Activated T-helper 1 cell treated with anti-CD3 and anti-CD28 coated beads, Interleukin-12 subunit alpha, Interleukin-12 subunit beta, Interleukin-2, Interleukin-4 antibody, amounts not matched to agents 30 ng/mL and 10 ng/mL and 1 ng/mL, durations not matched to agents 14 hours and 24 hours and 36 hours (primary cell): ENCODE measurements at regions not wholly inside any gene's neighbourhood (a gene's known extent, or its start where the extent isn't known, plus 50 kb on each side); places are given as distances from the start of the nearest gene placed in this dataset.
"Not testable (repeated sequence)": the region's sequence is repeated elsewhere in the genome, so short reads cannot be mapped to it uniquely, and the experiment has no call there.

ENCODE experiments used
- DNase-seq: peaks from one replicate; pipeline ENCODE4 v3.0.0; 2021; ENCODE audit warnings: low spot score
- H3K27ac Mint-ChIP-seq: one replicate; pipeline ENCODE4 v1.8.0; 2021; ENCODE audit warnings: mild to moderate bottlenecking, mixed read lengths
- H3K27me3 Mint-ChIP-seq: one replicate; pipeline ENCODE4 v1.8.0; 2022; ENCODE audit warnings: mild to moderate bottlenecking, moderate library complexity, mixed read lengths; ENCODE audit not compliant: insufficient read depth
- H3K36me3 Mint-ChIP-seq: one replicate; pipeline ENCODE4 v1.8.0; 2021; ENCODE audit warnings: low read depth, mixed read lengths
- H3K4me1 Mint-ChIP-seq: one replicate; pipeline ENCODE4 v1.8.0; 2021; ENCODE audit warnings: low read depth, mixed read lengths
- H3K4me3 Mint-ChIP-seq: one replicate; pipeline ENCODE4 v1.8.0; 2021; ENCODE audit warnings: mild to moderate bottlenecking, moderate library complexity, mixed read lengths
- H3K9me3 Mint-ChIP-seq: one replicate; pipeline ENCODE4 v1.8.0; 2021; ENCODE audit warnings: mixed read lengths
- intact Hi-C: fragments of 100-400 bp; cut with micrococcal nuclease; formaldehyde crosslinking; loops from one replicate; pipeline ENCODE4 v1.15.1; 2024

DNA sequence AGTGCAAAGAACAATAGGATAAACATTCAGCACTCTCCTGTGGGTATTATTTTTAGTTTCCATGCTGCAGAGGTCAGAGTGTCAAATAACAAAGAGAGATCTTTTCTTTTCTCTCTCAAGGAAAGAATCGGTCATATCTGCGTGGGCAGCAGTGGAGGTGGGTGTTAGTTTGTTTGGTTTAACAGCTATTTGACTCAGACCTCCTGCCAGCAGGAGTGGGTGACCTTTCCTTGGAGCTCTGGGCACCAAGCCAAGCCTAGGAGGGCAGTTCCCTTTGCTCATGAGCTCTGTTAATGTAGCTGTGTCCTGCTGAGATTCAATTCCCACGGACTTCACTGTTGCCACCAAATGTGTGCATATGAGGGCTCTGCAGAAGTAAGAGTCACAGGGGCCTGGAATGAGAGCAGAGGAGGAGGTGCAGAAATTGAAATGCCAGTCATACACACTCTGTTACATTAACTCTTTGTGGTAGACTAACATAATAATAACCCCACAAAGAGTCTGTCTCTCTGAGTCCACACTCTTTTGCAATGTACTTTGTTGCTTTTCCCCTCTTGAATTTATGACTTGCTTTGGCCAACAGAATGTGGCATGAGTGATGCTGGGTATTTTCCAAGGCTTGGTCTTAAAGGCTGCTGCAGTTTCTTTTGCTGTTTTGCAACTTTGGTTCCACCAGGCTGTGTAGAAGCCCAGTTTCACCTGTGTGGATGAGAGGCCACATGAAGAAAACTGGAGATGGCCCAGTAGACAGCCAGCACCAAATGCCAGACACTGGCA is 76.0 kb upstream of the GRK3 start:
- Mint-ChIP-seq H3K36me3 (peaks cover 46% of the 10 kb centered on the region), H3K4me3 (peak overlapping the region; percentile 28), H3K27me3 (peaks cover 4% of the 10 kb centered on the region), H3K9me3 (peaks cover 19% of the 10 kb centered on the region), H3K27ac (peak overlapping the region; percentile 90), H3K4me1 (peaks cover 62% of the 10 kb centered on the region)
- DNase-seq: no peak
- intact Hi-C loops: loop anchor here (1.0 to 2.0 kb wide), 4 partner anchors 36 to 258 kb away; no protein-coding TSS in a partner anchor

DNA sequence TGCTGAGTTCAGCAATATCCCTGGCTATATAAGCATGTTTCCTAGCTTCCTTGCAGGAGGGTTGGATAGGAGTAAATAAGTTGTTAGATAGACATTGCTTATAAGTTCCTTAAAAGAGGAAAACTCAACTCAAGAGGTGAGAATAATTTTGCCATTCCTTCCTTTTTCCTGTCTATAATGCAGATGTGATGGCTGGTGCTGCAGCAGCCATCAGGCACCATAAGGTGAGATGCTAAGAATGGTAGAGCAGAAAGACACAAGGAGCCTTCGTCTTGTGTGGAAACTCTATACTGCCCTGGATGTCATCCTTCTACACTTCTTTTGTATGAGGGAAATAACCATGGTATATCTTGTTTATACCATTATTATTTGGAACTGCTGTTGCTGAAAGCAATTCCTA is 74.5 kb upstream of the GRK3 start:
- peaks cover 60% of the 10 kb centered on the region for H3K4me1 Mint-ChIP-seq
- H3K27me3 Mint-ChIP-seq: peaks cover 11% of the 10 kb centered on the region
- H3K36me3 Mint-ChIP-seq: peaks cover 37% of the 10 kb centered on the region
- intact Hi-C loops: loop anchor here (2.0 kb wide), 2 partner anchors 37 to 135 kb away; no protein-coding TSS in a partner anchor
- no peak overlapping the region for H3K27ac Mint-ChIP-seq
- H3K9me3 Mint-ChIP-seq: peaks cover 19% of the 10 kb centered on the region
- no peak overlapping the region for H3K4me3 Mint-ChIP-seq
- no peak for DNase-seq

DNA sequence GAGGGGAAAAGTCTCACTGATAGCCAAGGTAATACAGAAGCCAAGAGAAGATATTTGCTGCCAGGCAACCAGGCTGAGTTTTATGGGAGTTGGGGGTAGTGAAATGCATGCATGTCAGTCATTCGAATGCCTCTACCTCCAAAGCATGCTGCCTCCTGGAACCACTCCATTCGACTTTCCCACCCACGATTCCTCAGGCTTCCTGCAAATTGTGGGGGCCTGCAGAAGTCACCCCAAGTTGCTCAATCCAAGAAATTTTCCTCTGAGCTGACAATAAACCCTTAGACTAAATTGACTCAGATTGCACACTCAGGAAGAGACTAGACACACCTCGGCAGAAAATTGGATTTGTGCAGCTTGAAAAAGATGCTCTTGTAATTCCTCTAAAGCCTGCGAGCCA is 73.6 kb upstream of the GRK3 start:
- Mint-ChIP-seq H3K4me3 (no peak overlapping the region), H3K27me3 (peaks cover 11% of the 10 kb centered on the region), H3K4me1 (peaks cover 52% of the 10 kb centered on the region), H3K27ac (no peak overlapping the region), H3K9me3 (peaks cover 19% of the 10 kb centered on the region), H3K36me3 (peaks cover 33% of the 10 kb centered on the region)
- DNase-seq: no peak
- intact Hi-C loops: no loop called here

DNA sequence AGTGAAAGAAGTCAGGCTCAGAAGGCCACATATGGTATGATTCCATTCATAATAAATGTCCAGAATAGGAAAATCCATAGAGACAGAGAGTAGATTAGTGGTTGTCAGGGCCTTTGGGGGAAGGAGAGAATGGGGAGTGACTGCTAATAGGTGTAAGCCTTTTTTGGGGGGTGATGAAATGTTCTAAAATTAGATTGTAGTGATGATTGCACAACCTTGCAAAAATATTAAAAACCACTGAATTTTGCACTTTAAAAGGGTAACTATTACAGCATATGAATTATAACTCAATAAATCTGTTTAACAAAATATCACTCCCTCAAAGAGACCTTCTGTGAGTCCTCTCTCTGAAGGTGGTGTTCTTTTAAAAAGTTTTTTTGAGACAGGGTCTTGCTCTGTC is 72.3 kb upstream of the GRK3 start:
- H3K4me3 Mint-ChIP-seq: no peak overlapping the region
- peaks cover 13% of the 10 kb centered on the region for H3K9me3 Mint-ChIP-seq
- intact Hi-C loops: no loop called here
- H3K36me3 Mint-ChIP-seq: peaks cover 23% of the 10 kb centered on the region
- no peak for DNase-seq
- peaks cover 40% of the 10 kb centered on the region for H3K4me1 Mint-ChIP-seq
- no peak overlapping the region for H3K27ac Mint-ChIP-seq
- peaks cover 11% of the 10 kb centered on the region for H3K27me3 Mint-ChIP-seq

DNA sequence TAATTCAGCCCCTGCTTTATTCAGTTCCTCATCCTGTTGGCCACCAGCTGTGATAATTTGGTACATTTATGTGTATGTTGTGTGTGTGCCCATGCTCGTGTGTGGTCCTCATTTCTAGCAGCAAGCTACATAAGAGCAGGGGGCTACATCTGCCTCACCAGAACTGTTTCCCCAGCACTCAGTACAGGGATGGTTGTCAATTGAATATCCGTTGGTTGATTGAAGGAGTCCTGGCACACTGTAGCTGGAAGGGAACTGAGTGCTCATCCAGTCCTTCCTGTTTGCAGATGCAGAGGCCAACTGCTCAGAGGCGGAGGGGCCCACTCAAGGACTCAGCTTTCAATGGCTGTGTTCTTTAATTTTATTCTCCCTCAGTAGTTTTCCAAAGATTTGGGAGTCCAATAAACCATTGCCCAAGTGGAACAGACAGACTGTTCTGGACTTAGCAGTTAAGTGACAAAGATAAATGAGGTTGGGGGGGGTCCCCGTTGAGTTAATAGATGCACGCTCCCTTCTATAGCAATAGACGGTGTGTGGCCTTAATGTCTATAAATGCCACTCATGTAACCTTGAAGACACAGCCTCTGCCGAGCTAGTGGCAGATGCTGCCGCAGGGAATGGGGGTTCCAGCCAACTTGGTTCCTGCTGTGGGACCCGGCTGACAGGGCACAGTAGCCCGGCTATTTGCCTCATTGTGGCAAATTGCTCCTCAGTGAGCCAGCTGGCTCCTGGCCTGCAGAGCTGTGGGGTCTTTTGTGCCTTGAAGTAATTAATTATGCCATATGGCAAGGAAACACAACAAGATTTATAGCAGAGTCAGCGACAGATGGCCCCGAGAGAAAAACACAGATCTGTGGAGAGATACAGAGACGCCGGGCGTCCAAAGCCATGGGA is 71.4 kb upstream of the GRK3 start:
- no peak overlapping the region for H3K4me3 Mint-ChIP-seq
- H3K4me1 Mint-ChIP-seq: peaks cover 30% of the 10 kb centered on the region
- no peak overlapping the region for H3K27ac Mint-ChIP-seq
- DNase-seq: no peak
- H3K36me3 Mint-ChIP-seq: peaks cover 17% of the 10 kb centered on the region
- peaks cover 6% of the 10 kb centered on the region for H3K9me3 Mint-ChIP-seq
- peaks cover 13% of the 10 kb centered on the region for H3K27me3 Mint-ChIP-seq
- intact Hi-C loops: no loop called here

DNA sequence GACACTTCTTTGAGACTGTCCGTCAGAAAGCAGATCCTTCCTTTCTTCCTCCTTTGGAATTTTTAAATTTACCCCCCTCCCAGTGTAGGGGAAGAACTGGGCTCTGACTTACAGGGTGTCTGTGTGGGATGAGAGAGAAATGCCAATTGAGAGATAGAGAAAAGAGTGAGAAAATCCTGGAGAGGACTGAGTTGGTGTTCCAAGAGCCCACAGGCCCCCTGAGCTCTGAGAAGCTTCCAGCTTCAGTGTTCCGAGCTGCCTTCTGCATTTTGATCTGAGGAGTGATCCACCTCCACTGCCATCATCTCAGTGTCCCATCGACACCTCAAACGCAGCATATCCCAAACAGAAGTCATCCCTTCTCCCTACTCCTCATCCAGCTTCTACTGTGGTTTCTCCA is 70.7 kb upstream of the GRK3 start:
- Mint-ChIP-seq H3K9me3 (peaks cover 4% of the 10 kb centered on the region), H3K4me3 (no peak overlapping the region), H3K36me3 (peaks cover 14% of the 10 kb centered on the region), H3K4me1 (peaks cover 23% of the 10 kb centered on the region), H3K27me3 (peaks cover 13% of the 10 kb centered on the region), H3K27ac (no peak overlapping the region)
- intact Hi-C loops: loop anchor here (1.0 kb wide), 1 partner anchor 9 kb away; no protein-coding TSS in a partner anchor
- no peak for DNase-seq

DNA sequence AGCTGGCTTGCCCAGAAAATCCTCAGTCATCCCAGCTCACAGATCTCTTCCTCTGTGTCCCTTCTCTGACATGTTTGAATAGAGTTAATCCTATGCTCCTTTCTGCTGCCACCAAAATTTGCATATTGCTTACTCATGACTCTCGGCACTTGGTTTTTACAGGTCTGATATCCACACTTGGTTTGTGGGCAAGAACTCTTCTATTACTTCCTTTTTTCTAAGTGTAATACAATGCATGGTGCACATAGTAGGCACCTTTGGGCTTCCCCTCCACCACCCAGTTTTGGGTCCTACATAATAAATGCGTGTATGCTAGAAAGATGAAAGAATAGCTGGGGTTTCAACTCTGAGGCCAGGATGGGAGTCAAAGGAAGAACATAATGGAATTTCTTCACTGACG is 69.7 kb upstream of the GRK3 start:
- peaks cover 4% of the 10 kb centered on the region for H3K9me3 Mint-ChIP-seq
- H3K27me3 Mint-ChIP-seq: peaks cover 13% of the 10 kb centered on the region
- intact Hi-C loops: loop anchor here (1.0 kb wide), 1 partner anchor 10 kb away; no protein-coding TSS in a partner anchor
- peaks cover 14% of the 10 kb centered on the region for H3K36me3 Mint-ChIP-seq
- peaks cover 17% of the 10 kb centered on the region for H3K4me1 Mint-ChIP-seq
- H3K27ac Mint-ChIP-seq: peak overlapping the region; percentile 67
- H3K4me3 Mint-ChIP-seq: peak overlapping the region; percentile 52
- DNase-seq: no peak

DNA sequence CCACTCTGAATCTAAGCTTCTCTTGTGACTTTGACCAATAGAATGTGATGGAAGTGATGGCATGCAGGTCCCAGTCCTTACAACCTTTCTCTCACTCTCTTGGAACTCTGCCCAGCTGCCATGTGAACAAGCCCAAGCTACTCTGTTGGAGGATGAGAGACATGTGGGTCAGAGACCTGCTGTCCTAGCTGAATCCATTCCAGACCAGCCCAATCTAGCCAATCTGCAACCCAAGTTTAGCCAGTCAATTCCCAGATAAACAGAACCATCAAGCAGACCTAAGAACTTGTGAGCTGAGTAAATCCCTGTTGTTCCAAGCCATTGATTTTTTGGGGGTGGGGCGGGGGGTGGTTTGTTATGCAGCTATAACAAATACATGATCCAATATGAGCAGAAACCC is 69.2 kb upstream of the GRK3 start:
- peaks cover 17% of the 10 kb centered on the region for H3K4me1 Mint-ChIP-seq

DNA sequence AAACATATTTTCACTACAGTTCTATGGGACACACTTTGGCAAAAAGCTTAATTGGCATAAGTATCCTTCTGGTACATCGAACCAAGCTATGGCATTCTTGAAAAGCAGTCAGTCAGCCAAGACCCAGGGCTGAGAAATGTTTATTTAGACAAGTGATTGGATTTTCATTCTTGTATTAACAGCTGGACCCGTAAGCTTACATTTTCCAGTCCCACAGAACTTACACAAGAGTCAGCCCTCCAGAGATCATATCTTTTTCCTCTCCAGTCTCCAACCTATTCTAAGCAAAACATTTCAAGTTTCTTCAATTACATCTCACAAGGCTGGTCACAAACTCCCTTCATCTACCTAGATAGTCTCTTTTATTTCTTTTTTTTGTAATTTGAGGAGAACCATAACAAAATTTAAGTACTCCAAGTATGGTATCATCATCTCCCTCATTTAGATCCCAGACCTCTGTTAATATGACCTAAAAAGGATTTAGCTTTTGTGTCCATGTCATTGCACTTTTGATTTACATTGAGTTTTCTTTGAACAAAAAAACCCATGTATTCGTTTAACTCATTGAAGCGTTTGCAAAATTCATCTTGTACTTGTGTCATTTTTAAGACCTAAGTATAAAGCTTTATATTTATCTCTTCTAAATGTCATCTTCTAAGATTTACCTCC is 67.9 kb upstream of the GRK3 start:
- Mint-ChIP-seq H3K4me3 (no peak overlapping the region), H3K27me3 (peaks cover 13% of the 10 kb centered on the region), H3K36me3 (peaks cover 8% of the 10 kb centered on the region), H3K9me3 (no peaks in the 10 kb centered on the region), H3K27ac (no peak overlapping the region), H3K4me1 (peaks cover 17% of the 10 kb centered on the region)
- DNase-seq: no peak
- intact Hi-C loops: no loop called here

More for the DNA sequence above, 69.2 kb upstream of the GRK3 start:
- no peak overlapping the region for H3K27ac Mint-ChIP-seq
- peaks cover 9% of the 10 kb centered on the region for H3K36me3 Mint-ChIP-seq
- DNase-seq: no peak
- H3K9me3 Mint-ChIP-seq: no peaks in the 10 kb centered on the region
- H3K27me3 Mint-ChIP-seq: peaks cover 13% of the 10 kb centered on the region
- no peak overlapping the region for H3K4me3 Mint-ChIP-seq
- intact Hi-C loops: no loop called here

DNA sequence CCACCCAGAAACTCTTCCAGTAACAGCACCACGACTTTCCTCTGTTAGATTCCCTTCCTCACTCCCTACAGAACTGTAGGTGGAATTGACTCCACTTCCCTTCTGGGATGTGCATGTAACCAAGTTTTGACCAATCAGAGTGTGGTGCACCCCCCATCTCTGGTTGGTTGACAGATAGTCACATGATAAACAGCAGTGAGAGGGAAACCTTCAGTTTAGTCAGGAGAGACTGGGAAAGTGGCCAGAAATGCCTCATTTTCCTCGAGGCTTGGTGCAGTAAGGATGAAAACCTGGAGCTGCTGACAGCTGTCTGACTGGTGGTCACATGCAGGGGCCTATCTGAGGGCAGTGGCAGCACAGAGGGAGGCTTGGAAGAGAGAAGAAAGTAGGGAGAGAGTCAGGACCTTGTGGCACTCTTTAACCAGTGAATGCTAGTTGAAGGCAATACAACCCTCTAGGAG is 67.3 kb upstream of the GRK3 start:
- DNase-seq: no peak
- H3K9me3 Mint-ChIP-seq: no peaks in the 10 kb centered on the region
- intact Hi-C loops: no loop called here
- H3K36me3 Mint-ChIP-seq: peaks cover 8% of the 10 kb centered on the region
- H3K4me3 Mint-ChIP-seq: no peak overlapping the region
- peaks cover 13% of the 10 kb centered on the region for H3K27me3 Mint-ChIP-seq
- peaks cover 17% of the 10 kb centered on the region for H3K4me1 Mint-ChIP-seq
- no peak overlapping the region for H3K27ac Mint-ChIP-seq

DNA sequence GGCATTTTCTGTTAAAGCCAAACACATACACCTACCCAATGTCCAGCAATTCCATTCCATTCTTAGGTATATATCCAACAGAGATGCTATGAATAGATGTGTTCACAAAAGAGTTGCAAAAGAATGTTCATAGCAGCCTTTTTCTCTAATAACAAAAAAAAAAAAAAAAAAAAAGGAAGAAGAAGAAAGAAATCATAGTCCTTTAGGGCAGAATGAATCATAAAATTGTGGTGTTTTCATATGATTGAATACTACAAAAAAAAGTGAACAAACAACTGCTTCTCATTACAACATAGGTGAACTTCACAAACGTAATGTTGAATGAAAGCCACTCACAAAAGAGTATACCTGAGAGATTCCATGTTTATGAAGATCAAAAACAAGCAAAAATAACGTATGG is 66.8 kb upstream of the GRK3 start:
- Mint-ChIP-seq H3K27me3 (peaks cover 13% of the 10 kb centered on the region), H3K4me1 (peaks cover 17% of the 10 kb centered on the region), H3K9me3 (no peaks in the 10 kb centered on the region), H3K36me3 (peaks cover 8% of the 10 kb centered on the region), H3K4me3 (no peak overlapping the region), H3K27ac (no peak overlapping the region)
- intact Hi-C loops: no loop called here
- DNase-seq: no peak

DNA sequence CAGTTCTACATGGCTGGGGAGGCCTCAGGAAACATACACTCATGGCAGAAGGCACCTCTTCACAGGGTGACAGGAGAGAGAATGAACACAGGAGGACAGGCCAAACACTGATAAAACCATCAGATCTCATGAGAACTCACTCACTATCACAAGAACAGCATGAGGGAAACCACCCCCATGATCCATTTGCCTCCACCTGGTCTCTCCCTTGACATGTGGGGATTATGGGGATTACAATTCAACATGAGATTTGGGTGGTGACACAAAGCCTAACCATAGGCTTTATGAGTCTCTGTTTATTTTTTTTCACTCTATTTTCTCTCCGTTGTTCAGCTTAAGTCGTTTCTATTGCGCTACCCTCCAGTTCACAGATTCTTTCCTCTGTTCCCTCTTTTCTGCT is 63.8 kb upstream of the GRK3 start:
- H3K36me3 Mint-ChIP-seq, H3K4me1 Mint-ChIP-seq, H3K27me3 Mint-ChIP-seq: not testable (repeated sequence)

More for the DNA sequence above, 63.8 kb upstream of the GRK3 start:
- H3K9me3 Mint-ChIP-seq, H3K27ac Mint-ChIP-seq, intact Hi-C loops, DNase-seq, H3K4me3 Mint-ChIP-seq: not testable (repeated sequence)
